HG02885 (cell line): ENCODE measurements at regions not wholly inside any gene's neighbourhood (a gene's known extent, or its start where the extent isn't known, plus 50 kb on each side); places are given as distances from the start of the nearest gene placed in this dataset.

Experiments
- ATAC-seq: cut with Tn5 transposase; IDR thresholded peaks from one replicate; pipeline ENCODE4 v1.9.1; 2021; ENCODE audit warnings: mild to moderate bottlenecking; ENCODE audit not compliant: unreplicated experiment, poor library complexity

DNA sequence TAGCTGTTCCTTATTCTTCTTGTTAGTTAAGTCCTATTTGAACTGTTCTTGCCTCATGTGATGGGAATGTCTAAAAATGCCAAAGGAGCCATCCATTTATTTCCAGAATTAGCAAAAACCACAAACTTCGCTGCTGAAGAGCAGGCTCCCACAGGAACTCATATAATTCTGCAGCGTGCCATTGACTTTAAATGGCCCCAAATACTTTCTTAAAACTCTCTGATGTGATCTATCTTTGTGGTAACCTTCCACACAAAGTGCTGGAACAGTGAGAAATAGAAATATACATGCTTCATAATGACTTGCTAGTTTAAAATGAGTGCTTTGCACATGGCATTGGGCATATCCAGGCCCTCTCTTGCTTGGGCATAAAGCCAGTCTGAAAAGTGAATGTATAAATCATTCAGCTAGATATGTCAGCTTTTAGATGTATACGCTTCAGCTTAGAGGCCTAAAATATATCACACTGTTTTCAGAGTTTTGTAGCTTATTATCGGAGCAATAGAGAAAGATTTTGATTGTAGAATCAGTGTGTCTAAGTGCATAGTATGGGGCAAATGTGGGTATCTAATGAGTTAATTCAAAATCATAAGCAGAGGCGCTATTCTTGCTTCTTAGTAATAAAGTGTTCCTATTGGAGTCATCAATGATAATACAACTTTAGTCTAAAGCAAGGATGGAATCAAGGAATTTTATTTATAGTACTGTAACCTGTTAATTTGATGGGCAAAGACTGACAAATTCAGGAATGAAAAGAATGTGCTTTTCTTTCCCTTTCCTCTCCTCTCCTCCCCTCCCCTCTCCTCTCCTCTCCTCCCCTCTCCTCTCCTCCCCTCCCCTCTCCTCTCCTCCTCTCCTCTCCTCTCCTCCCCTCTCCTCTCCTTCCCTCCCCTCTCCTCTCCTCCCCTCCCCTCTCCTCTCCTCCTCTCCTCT, 392.2 kb upstream of the ZFP42 start:
- no peak for ATAC-seq

GRCh38 chr4:187604984-187605383, 390.6 kb upstream of the ZFP42 start:
- no peak for ATAC-seq

GRCh38 chr4:187606581-187606980, 389.0 kb upstream of the ZFP42 start:
- peak; percentile 82 for ATAC-seq

DNA sequence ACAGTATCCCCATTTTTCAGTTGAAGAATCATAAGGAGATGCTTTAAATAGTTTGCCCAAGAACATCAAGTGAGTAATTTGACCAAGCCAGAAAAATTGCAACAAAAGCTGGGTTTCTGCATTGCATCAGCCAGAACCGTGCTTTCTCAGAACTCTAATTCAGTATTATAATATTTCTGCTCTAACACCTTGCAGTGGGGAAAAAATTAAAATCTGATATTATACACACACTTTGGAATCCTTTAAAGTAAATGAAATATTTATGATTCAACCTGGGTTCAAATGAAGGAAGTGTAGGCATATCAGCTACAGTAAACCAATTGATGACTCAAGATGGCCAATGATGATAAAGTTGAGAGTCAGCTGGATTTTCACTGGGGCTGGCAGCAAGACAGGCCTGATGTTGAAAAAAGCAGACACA, 387.6 kb upstream of the ZFP42 start:
- ATAC-seq = no peak

DNA sequence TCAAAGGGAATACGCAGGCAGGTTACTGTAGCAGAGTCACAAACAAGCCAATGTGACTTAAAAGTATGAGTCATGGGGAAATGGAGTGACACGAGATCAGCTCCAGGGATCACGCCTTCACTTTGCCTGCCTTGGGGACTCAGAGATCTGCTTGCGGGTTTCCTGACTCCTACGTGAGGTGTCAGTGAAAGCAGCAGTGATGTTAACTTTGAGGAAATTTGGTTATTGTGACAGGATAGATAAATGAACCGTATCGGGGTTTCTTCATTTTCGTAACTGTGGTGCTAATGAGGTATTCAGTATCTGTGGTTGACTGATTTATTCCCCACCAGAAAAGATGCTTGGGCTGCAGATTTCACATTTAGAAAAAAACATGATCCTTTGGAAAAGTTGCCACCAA, 383.3 kb upstream of the ZFP42 start:
- no peak for ATAC-seq

- no peak for ATAC-seq
These were observed 382.3 kb upstream of the ZFP42 start for GRCh38 chr4:187613089-187613839.

GRCh38 chr4:187615972-187616371, 379.6 kb upstream of the ZFP42 start:
- no peak for ATAC-seq

GRCh38 chr4:187617113-187617512, 378.5 kb upstream of the ZFP42 start:
- ATAC-seq = no peak

- no peak for ATAC-seq
These were observed 376.8 kb upstream of the ZFP42 start for GRCh38 chr4:187618701-187619281.

DNA sequence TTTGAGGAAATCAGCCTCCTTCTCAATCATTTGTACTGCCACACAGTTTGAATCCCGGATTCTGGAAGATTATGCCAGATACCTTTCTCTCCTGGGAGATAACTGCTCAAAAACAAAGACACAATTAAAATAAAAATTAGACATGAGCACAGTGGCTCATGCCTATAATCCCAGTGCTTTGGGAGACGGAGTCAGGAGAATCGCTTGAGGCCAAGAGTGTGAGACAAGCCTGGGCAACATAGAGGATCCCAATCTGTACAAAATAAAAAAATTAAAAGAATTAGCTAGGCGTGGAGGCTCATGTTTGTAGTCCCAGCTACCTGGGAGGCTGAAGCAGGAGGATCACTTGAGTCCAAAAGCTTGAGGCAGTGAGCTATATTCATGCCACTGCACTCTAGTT, 376.3 kb upstream of the ZFP42 start:
- no peak for ATAC-seq

- no peak for ATAC-seq
These were observed 363.1 kb upstream of the ZFP42 start for GRCh38 chr4:187632260-187632995.

DNA sequence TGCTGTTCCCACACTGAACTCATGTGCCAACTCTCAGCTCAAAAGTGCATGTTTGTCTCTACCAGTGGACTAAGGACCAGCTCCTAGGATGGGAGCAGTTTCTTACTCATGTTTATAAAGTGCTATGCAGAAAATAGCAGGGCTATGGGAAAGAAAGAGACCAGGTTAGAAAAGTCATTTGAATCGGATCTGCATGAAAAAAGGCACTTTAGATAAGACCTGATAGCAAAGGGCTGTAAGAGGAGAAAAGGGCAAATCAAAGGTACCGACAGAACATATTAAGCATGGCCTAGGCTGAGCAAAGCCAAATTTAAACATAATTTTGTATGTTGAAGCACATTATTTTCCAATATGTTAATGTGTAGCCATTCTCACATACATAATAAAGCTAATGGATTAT, 362.3 kb upstream of the ZFP42 start:
- no peak for ATAC-seq

DNA sequence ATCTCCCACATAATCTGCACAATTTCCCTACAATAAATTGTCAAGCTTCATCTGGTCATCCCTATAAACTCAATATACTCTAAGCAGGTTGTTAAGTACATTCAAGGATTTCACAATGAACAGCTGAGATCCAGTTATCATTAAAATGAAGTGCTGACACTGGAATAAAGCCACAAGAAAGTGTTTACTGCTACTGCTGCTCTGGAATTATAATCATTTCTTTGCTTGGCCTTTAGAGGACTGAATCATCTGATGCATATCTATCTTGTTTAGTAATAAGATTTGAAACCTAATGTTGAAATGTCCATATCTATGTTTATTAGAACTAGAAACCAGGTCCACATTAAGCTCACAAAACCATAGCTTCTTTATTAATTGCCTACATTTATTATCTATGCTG, 338.6 kb upstream of the ZFP42 start:
- no peak for ATAC-seq

DNA sequence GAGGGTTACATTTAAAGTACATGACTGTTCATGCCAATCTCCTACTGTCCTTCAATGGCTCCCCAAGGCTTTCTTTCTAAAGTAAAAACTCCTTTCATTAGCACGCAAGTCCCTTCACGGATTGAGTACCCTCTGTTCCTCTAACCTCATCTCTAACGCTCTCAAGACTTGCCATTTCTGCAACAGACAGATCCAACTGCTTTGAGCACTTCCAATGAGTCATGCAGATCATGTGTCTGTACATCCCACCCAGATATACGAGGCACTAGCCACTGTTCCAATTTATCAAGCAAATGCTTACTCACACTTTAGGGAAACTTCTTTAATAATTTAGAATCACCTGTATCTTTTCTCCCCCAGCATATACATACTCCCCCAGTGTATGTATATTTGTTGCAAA, 332.5 kb upstream of the ZFP42 start:
- ATAC-seq = no peak

DNA sequence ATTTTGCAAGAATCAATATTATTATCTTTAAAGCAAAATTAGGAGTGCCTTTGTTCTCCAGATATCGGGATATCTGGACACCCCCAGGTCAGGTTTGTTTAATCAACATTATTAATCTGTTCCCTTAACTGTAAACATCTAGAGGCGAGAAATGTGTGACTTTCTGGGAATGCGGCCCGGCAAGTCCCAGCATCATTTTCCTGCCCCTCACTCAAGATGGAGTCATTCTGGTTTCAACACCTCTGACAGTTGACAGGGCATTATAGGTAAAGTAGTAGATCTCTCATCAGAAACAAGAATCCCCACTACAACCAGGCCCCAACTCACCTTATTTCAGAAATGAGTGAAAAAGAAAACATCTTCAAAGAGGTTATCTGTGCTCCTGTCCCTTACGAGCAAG, 331.6 kb upstream of the ZFP42 start:
- ATAC-seq = no peak

- no peak for ATAC-seq
These were observed 330.5 kb upstream of the ZFP42 start for GRCh38 chr4:187665086-187665485.

- ATAC-seq = no peak
These were observed 329.5 kb upstream of the ZFP42 start for GRCh38 chr4:187666034-187666433.

DNA sequence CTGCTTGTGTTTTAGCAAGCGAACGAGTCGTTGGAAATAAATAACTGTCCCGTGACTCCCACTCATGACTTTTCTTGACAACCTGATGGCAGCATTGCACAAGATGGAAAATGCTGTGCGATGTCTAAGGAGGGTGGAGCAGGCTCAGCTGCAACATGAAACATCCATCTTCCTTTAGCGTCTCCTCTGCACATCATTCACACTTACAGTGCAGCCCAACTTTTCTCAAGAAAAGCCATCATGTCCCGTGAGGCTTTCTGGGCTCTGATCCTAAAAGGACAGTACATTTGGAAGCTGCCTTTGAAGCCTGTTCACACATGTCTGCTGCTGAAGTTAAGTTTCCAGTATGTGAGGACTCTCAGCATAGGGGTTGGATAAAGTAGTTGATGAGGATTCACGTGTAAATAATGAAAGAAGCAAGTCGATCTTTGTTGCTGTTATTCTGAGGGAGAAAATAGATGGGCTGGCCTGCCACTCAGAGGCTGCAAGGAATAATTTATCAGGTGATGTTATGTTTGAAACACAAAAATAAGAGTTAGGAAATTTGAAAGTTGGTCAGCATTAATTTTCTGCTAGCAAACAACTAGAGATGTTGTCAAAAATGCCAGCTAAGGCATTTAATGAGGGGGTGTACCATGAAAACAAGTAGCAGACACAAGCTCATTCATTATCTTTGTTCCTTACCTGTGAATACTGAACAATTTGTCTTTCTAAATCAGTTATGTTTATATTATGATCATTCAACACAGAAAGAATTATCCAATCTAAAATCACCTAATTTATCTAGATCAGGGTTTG, 328.7 kb upstream of the ZFP42 start:
- ATAC-seq = no peak

- ATAC-seq = no peak
These were observed 327.0 kb upstream of the ZFP42 start for GRCh38 chr4:187668526-187669082.
